NT2/D1 (cell line): ENCODE measurements at regions not wholly inside any gene's neighbourhood (a gene's known extent, or its start where the extent isn't known, plus 50 kb on each side); places are given as distances from the start of the nearest gene placed in this dataset.

Source experiments
- YY1 ChIP-seq: IDR thresholded peaks from 2 replicates; pipeline ENCODE4 v1.6.1; 2011; ENCODE audit not compliant: insufficient read length, insufficient read depth
- ZNF274 ChIP-seq: IDR thresholded peaks from 2 replicates; pipeline ENCODE4 v1.6.1; 2011; ENCODE audit warnings: mild to moderate bottlenecking, low read depth, low read length

DNA sequence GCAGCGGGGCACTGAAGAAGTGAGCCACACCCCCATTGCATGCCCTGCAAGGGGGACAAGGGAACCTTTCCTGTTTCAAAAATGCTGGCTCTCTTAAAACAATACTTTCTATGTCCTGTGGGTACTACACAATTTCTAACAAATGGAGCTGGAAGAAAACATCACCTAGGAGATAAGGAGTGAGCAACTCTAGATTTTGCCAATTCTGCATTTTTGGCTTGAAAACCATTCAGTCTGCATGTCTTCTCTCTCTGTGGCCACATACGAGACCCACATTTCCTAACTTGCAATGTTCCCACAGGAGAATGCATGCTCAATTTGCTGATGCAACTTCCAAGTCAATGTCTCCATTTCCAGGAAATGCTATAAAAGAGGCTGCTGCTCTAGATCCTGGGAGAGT, 662.0 kb downstream of the SQOR start:
- TF ChIP-seq ZNF274 (no peak), YY1 (no peak)
